ENCODE measurements at regions not wholly inside any gene's neighbourhood (a gene's known extent, or its start where the extent isn't known, plus 50 kb on each side); places are given as distances from the start of the nearest gene placed in this dataset.

DNA sequence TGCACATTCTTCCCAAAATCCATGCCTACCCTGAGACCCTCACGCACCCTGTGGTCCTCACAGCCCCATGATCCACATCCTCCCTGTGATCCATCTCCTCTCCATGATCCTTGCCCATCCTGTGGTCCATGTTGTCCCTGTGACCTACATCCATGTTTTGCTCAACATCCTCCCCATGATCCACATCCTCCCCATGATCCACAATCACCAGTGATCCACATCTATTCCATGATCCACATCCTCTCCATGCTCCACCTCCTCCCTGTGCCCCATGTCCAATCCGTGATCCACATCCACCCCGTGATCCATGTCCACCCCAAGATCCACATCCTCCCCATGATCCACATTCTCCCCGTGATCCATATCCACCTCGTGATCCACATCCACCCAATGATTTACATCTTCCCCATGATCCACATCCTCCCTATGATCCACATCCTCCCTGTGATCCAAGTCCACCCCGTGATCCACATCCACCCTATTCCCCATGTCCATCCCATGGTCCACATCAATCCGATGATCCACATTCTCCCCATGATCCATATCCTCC is 281.2 kb downstream of the MYCN start:
- TF ChIP-seq ZSCAN30 (tag by site-specific recombination; IDR thresholded peaks at IDR 0.05) = no peak
- TF ChIP-seq, protein P1, sequence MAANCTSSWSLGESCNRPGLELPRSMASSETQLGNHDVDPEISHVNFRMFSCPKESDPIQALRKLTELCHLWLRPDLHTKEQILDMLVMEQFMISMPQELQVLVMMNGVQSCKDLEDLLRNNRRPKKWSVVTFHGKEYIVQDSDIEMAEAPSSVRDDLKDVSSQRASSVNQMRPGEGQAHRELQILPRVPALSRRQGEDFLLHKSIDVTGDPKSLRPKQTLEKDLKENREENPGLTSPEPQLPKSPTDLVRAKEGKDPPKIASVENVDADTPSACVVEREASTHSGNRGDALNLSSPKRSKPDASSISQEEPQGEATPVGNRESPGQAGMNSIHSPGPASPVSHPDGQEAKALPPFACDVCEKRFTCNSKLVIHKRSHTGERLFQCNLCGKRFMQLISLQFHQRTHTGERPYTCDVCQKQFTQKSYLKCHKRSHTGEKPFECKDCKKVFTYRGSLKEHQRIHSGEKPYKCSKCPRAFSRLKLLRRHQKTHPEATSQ (tag by site-specific recombination; IDR thresholded peaks at IDR 0.05) = no peak
- TF ChIP-seq, protein P2, sequence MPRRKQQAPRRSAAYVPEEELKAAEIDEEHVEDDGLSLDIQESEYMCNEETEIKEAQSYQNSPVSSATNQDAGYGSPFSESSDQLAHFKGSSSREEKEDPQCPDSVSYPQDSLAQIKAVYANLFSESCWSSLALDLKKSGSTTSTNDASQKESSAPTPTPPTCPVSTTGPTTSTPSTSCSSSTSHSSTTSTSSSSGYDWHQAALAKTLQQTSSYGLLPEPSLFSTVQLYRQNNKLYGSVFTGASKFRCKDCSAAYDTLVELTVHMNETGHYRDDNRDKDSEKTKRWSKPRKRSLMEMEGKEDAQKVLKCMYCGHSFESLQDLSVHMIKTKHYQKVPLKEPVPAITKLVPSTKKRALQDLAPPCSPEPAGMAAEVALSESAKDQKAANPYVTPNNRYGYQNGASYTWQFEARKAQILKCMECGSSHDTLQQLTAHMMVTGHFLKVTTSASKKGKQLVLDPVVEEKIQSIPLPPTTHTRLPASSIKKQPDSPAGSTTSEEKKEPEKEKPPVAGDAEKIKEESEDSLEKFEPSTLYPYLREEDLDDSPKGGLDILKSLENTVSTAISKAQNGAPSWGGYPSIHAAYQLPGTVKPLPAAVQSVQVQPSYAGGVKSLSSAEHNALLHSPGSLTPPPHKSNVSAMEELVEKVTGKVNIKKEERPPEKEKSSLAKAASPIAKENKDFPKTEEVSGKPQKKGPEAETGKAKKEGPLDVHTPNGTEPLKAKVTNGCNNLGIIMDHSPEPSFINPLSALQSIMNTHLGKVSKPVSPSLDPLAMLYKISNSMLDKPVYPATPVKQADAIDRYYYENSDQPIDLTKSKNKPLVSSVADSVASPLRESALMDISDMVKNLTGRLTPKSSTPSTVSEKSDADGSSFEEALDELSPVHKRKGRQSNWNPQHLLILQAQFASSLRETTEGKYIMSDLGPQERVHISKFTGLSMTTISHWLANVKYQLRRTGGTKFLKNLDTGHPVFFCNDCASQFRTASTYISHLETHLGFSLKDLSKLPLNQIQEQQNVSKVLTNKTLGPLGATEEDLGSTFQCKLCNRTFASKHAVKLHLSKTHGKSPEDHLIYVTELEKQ (tag by site-specific recombination; IDR thresholded peaks at IDR 0.05; ENCODE audit: borderline replicate concordance) = no peak
- no peak for TF ChIP-seq ZNF16 (tag by site-specific recombination; IDR thresholded peaks at IDR 0.05; ENCODE audit: low read depth)
- TF ChIP-seq, protein P3, sequence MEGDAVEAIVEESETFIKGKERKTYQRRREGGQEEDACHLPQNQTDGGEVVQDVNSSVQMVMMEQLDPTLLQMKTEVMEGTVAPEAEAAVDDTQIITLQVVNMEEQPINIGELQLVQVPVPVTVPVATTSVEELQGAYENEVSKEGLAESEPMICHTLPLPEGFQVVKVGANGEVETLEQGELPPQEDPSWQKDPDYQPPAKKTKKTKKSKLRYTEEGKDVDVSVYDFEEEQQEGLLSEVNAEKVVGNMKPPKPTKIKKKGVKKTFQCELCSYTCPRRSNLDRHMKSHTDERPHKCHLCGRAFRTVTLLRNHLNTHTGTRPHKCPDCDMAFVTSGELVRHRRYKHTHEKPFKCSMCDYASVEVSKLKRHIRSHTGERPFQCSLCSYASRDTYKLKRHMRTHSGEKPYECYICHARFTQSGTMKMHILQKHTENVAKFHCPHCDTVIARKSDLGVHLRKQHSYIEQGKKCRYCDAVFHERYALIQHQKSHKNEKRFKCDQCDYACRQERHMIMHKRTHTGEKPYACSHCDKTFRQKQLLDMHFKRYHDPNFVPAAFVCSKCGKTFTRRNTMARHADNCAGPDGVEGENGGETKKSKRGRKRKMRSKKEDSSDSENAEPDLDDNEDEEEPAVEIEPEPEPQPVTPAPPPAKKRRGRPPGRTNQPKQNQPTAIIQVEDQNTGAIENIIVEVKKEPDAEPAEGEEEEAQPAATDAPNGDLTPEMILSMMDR (tag by site-specific recombination; IDR thresholded peaks at IDR 0.05) = no peak
- TF ChIP-seq MEIS1 (CRISPR knock-in tag; IDR thresholded peaks at IDR 0.05; ENCODE audit: borderline replicate concordance) = no peak
